H9 (cell line): ENCODE measurements at regions not wholly inside any gene's neighbourhood (a gene's known extent, or its start where the extent isn't known, plus 50 kb on each side); places are given as distances from the start of the nearest gene placed in this dataset.

Source experiments
- DNase-seq: peaks from one replicate; pipeline ENCODE4 v3.0.0-alpha.2; 2017
- H2AFZ ChIP-seq: one replicate; pipeline ENCODE4 v1.6.1; 2013; ENCODE audit warnings: mild to moderate bottlenecking, low read length, control low read depth, moderate library complexity
- H2AK5ac ChIP-seq: 2 replicates; pipeline ENCODE4 v1.6.1; 2013; ENCODE audit warnings: low read length, control low read depth, mixed read lengths; ENCODE audit not compliant: insufficient read length
- H2BK120ac ChIP-seq: one replicate; pipeline ENCODE4 v1.6.1; 2013; ENCODE audit warnings: low read depth, mild to moderate bottlenecking, low read length, control low read depth, inconsistent platforms; ENCODE audit not compliant: poor library complexity, severe bottlenecking
- H2BK12ac ChIP-seq: 2 replicates; pipeline ENCODE4 v1.6.1; 2013; ENCODE audit warnings: low read length, control low read depth, mixed read lengths, low read depth; ENCODE audit not compliant: insufficient read length
- H2BK15ac ChIP-seq: 2 replicates; pipeline ENCODE4 v1.6.1; 2013; ENCODE audit warnings: low read depth, low read length, control low read depth
- H2BK20ac ChIP-seq: one replicate; pipeline ENCODE4 v1.6.1; 2013; ENCODE audit warnings: low read depth, mild to moderate bottlenecking, low read length, control low read depth, inconsistent platforms; ENCODE audit not compliant: poor library complexity, severe bottlenecking
- H2BK5ac ChIP-seq: 2 replicates; pipeline ENCODE4 v1.6.1; 2013; ENCODE audit warnings: low read length, control low read depth, mixed read lengths; ENCODE audit not compliant: insufficient read length
- H3K14ac ChIP-seq: 2 replicates; pipeline ENCODE4 v1.6.1; 2013; ENCODE audit warnings: low read length, control low read depth; ENCODE audit not compliant: insufficient read depth
- H3K18ac ChIP-seq: 2 replicates; pipeline ENCODE4 v1.6.1; 2013; ENCODE audit warnings: low read depth, mild to moderate bottlenecking, mixed read lengths, low read length, control low read depth; ENCODE audit not compliant: insufficient read length
- H3K23ac ChIP-seq: 2 replicates; pipeline ENCODE4 v1.6.1; 2013; ENCODE audit warnings: low read length, control low read depth, mixed read lengths, low read depth; ENCODE audit not compliant: insufficient read length
- H3K23me2 ChIP-seq: 2 replicates; pipeline ENCODE4 v1.6.1; 2013; ENCODE audit warnings: low read depth, mild to moderate bottlenecking, mixed read lengths, low read length, control low read depth; ENCODE audit not compliant: insufficient read length, poor library complexity, severe bottlenecking
- H3K27ac ChIP-seq: 2 replicates; pipeline ENCODE4 v1.5.1; 2013; ENCODE audit warnings: low read length, control low read depth, mixed read lengths, low read depth; ENCODE audit not compliant: insufficient read length
- H3K27me3 ChIP-seq: 2 replicates; pipeline ENCODE4 v1.6.1; 2013; ENCODE audit warnings: low read length, control low read depth, inconsistent platforms; ENCODE audit not compliant: insufficient read depth
- H3K4ac ChIP-seq: 2 replicates; pipeline ENCODE4 v1.6.1; 2013; ENCODE audit warnings: low read depth, mild to moderate bottlenecking, control low read depth, inconsistent platforms, low read length, moderate library complexity
- H3K4me1 ChIP-seq: 2 replicates; pipeline ENCODE4 v1.6.1; 2013; ENCODE audit warnings: low read length, control low read depth, inconsistent platforms; ENCODE audit not compliant: insufficient read depth
- H3K4me2 ChIP-seq: 2 replicates; pipeline ENCODE4 v1.6.1; 2013; ENCODE audit warnings: low read length, control low read depth, mixed read lengths; ENCODE audit not compliant: insufficient read length, insufficient read depth
- H3K56ac ChIP-seq: 2 replicates; pipeline ENCODE4 v1.6.1; 2013; ENCODE audit warnings: low read depth, mild to moderate bottlenecking, mixed read lengths, low read length, control low read depth; ENCODE audit not compliant: insufficient read length
- H3K79me1 ChIP-seq: 2 replicates; pipeline ENCODE4 v1.6.1; 2013; ENCODE audit warnings: low read depth, mild to moderate bottlenecking, moderate library complexity, low read length, control low read depth, inconsistent platforms; ENCODE audit not compliant: insufficient read depth, poor library complexity, severe bottlenecking
- H3K79me2 ChIP-seq: 2 replicates; pipeline ENCODE4 v1.6.1; 2013; ENCODE audit warnings: low read length, control low read depth, inconsistent platforms; ENCODE audit not compliant: insufficient read depth
- H3K9ac ChIP-seq: 2 replicates; pipeline ENCODE4 v1.6.1; 2013; ENCODE audit warnings: low read length, control low read depth, mixed read lengths; ENCODE audit not compliant: insufficient read length; ENCODE audit errors: extremely low read depth
- H3K9me3 ChIP-seq: one replicate; pipeline ENCODE4 v1.6.1; 2013; ENCODE audit warnings: low read depth, low read length, inconsistent platforms; ENCODE audit not compliant: control insufficient read depth
- H3T11ph ChIP-seq: one replicate; pipeline ENCODE4 v1.6.1; 2013; ENCODE audit warnings: mild to moderate bottlenecking, low read length, control low read depth, inconsistent platforms
- H4K20me1 ChIP-seq: one replicate; pipeline ENCODE4 v1.6.1; 2013; ENCODE audit not compliant: control insufficient read depth, insufficient read length, insufficient read depth
- H4K5ac ChIP-seq: 2 replicates; pipeline ENCODE4 v1.6.1; 2013; ENCODE audit warnings: low read depth, mild to moderate bottlenecking, mixed read lengths, low read length, control low read depth; ENCODE audit not compliant: insufficient read length
- H4K8ac ChIP-seq: replicated peaks from 2 replicates; pipeline ENCODE4 v1.6.1; 2013; ENCODE audit warnings: low read length, control low read depth, mixed read lengths, low read depth; ENCODE audit not compliant: insufficient read length
- H4K91ac ChIP-seq: 2 replicates; pipeline ENCODE4 v1.6.1; 2013; ENCODE audit warnings: low read depth, mild to moderate bottlenecking, moderate library complexity, mixed read lengths, low read length, control low read depth; ENCODE audit not compliant: insufficient read length
- H3K27ac Mint-ChIP-seq, 3 experiments: 2 replicates in 2 of 3; 3 replicates in 1 of 3; pipeline ENCODE4 v1.8.0; 2020 to 2021; ENCODE audit warnings: mixed read lengths in 3 of 3, mild to moderate bottlenecking in 1 of 3, moderate library complexity in 1 of 3
- H3K27me3 Mint-ChIP-seq: 2 replicates; pipeline ENCODE4 v1.8.0; 2021; ENCODE audit warnings: low read depth, mild to moderate bottlenecking, moderate library complexity, mixed read lengths
- H3K36me3 Mint-ChIP-seq, 3 experiments: 2 replicates in 2 of 3; 3 replicates in 1 of 3; pipeline ENCODE4 v1.8.0; 2020 to 2021; ENCODE audit warnings: low read depth in 3 of 3, mixed read lengths in 3 of 3; ENCODE audit not compliant: insufficient read depth in 1 of 3
- H3K4me1 Mint-ChIP-seq, 2 experiments: 2 replicates each; pipeline ENCODE4 v1.8.0; 2020; ENCODE audit warnings: mixed read lengths in 2 of 2
- H3K4me3 Mint-ChIP-seq, 2 experiments: 2 replicates in 1 of 2; 3 replicates in 1 of 2; pipeline ENCODE4 v1.8.0; 2020 to 2021; ENCODE audit warnings: mild to moderate bottlenecking in 2 of 2, mixed read lengths in 2 of 2, moderate library complexity in 1 of 2
- H3K9me3 Mint-ChIP-seq, 2 experiments: 2 replicates in 1 of 2; 3 replicates in 1 of 2; pipeline ENCODE4 v1.8.0; 2020; ENCODE audit warnings: mild to moderate bottlenecking in 2 of 2, mixed read lengths in 2 of 2, moderate library complexity in 1 of 2
- WGBS: extraction: QIAGEN DNeasy Blood & Tissue Kit; methylation state at CpG from one replicate; pipeline ENCODE4 v1.1.7; 2013; ENCODE audit warnings: missing lambda C conversion rate, low lambda C conversion rate, mixed read lengths; ENCODE audit not compliant: insufficient read length; ENCODE audit errors: extremely low coverage; 5-methylcytosine and 5-hydroxymethylcytosine counted together
- TF ChIP-seq, protein P1 (sequence below): fragments of 200-600 bp; sonication (generic); conservative IDR thresholded peaks from 3 replicates; pipeline ENCODE4 v1.8.0; 2021; ENCODE audit warnings: antibody characterized with exemption, mild to moderate bottlenecking

DNA sequence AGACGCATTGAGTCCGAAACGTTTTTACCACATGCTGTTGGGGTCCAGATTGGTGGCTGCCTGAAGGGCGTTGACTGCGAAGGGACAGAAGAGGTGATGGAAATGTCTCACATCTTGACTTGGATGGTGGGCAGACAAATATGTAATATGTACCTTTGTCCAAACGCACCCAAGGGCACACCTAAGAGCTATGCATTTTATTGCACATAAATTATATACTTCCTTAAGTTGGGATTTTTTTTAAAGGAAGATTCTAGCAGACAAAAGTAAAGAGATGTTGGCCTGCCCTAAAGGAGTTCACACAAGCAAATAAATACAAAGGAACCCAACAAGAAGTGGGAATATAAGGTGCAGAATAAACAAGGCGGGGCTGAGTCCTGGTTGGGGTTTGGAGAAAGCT lies 91.1 kb upstream of the TBL1X start:
- TF ChIP-seq, protein P1, sequence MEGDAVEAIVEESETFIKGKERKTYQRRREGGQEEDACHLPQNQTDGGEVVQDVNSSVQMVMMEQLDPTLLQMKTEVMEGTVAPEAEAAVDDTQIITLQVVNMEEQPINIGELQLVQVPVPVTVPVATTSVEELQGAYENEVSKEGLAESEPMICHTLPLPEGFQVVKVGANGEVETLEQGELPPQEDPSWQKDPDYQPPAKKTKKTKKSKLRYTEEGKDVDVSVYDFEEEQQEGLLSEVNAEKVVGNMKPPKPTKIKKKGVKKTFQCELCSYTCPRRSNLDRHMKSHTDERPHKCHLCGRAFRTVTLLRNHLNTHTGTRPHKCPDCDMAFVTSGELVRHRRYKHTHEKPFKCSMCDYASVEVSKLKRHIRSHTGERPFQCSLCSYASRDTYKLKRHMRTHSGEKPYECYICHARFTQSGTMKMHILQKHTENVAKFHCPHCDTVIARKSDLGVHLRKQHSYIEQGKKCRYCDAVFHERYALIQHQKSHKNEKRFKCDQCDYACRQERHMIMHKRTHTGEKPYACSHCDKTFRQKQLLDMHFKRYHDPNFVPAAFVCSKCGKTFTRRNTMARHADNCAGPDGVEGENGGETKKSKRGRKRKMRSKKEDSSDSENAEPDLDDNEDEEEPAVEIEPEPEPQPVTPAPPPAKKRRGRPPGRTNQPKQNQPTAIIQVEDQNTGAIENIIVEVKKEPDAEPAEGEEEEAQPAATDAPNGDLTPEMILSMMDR: no peak
- Histone ChIP-seq H4K91ac (no peak overlapping the region), H3K79me2 (no peaks in the 10 kb centered on the region), H3K4me2 (no peak overlapping the region), H3K4ac (no peak overlapping the region), H3K9ac (no peak overlapping the region), H3K9me3 (no peaks in the 10 kb centered on the region), H3K23ac (no peak overlapping the region), H3K14ac (no peak overlapping the region), H4K8ac (no peak overlapping the region), H3T11ph (no peak overlapping the region), H3K27me3 (no peaks in the 10 kb centered on the region), H2BK12ac (no peak overlapping the region), H3K4me1 (no peaks in the 10 kb centered on the region), H2BK15ac (no peak overlapping the region), H3K23me2 (no peaks in the 10 kb centered on the region), H2AK5ac (no peak overlapping the region), H3K18ac (no peak overlapping the region), H3K56ac (no peak overlapping the region), H4K5ac (no peak overlapping the region), H2BK120ac (no peak overlapping the region), H2BK5ac (no peak overlapping the region), H3K79me1 (no peaks in the 10 kb centered on the region), H2AFZ (no peak overlapping the region), H2BK20ac (no peak overlapping the region), H3K27ac (no peak overlapping the region), H4K20me1 (no peaks in the 10 kb centered on the region)
- Mint-ChIP-seq H3K4me1 (peaks cover 0 to under 1% of the 10 kb centered on the region in 2 experiments; a peak in 1 of 4 replicates), H3K27ac (no peak overlapping the region), H3K27me3 (peaks cover 5% of the 10 kb centered on the region), H3K9me3 (peaks cover 0 to 53% of the 10 kb centered on the region in 2 experiments; a peak in 3 of 5 replicates), H3K4me3 (no peak overlapping the region), H3K36me3 (no peaks in the 10 kb centered on the region; a peak in 1 of 7 replicates)
- no peak for DNase-seq
- no CpG with 5 or more reads among the region's 7 CpGs for WGBS
